MCF 10A (cell line): ENCODE measurements at regions not wholly inside any gene's neighbourhood (a gene's known extent, or its start where the extent isn't known, plus 50 kb on each side); places are given as distances from the start of the nearest gene placed in this dataset.

Source experiments
- BruUV-seq: library from RNA; stranded (reverse); fragments of 400-500 nt; replicated peaks from 2 replicates; lab custom pipeline; 2021; lab: Mats Ljungman, UMichigan
- CTCF ChIA-PET: fragments of 300-600 bp; sonication (Branson Sonifier 250); formaldehyde crosslinking; extraction: SDS; loops from one replicate; lab custom pipeline; 2021; ENCODE audit warnings: antibody characterized with exemption, inconsistent platforms; lab: Yijun Ruan, JAX
- POLR2A ChIA-PET: fragments of 300-600, 350-650 bp; sonication (Branson Sonifier 250); formaldehyde crosslinking; extraction: SDS; loops from one replicate; lab custom pipeline; 2020; ENCODE audit warnings: antibody characterized with exemption, inconsistent platforms; lab: Yijun Ruan, JAX
- DNase-seq: peaks from one replicate; pipeline ENCODE4 v3.0.0-alpha.2; 2018; ENCODE audit not compliant: unreplicated experiment
- H3K27ac Mint-ChIP-seq: one replicate; pipeline ENCODE4 v1.8.0; 2022; ENCODE audit warnings: mild to moderate bottlenecking, low read depth, mixed read lengths; ENCODE audit not compliant: unreplicated experiment
- H3K27me3 Mint-ChIP-seq: one replicate; pipeline ENCODE4 v1.8.0; 2022; ENCODE audit warnings: mixed read lengths; ENCODE audit not compliant: insufficient read depth, unreplicated experiment
- H3K36me3 Mint-ChIP-seq: one replicate; pipeline ENCODE4 v1.8.0; 2022; ENCODE audit warnings: mild to moderate bottlenecking, moderate library complexity, mixed read lengths; ENCODE audit not compliant: insufficient read depth, unreplicated experiment
- H3K4me1 Mint-ChIP-seq: one replicate; pipeline ENCODE4 v1.8.0; 2022; ENCODE audit warnings: mixed read lengths; ENCODE audit not compliant: insufficient read depth, unreplicated experiment
- H3K4me3 Mint-ChIP-seq: one replicate; pipeline ENCODE4 v1.8.0; 2022; ENCODE audit warnings: mild to moderate bottlenecking, moderate library complexity, mixed read lengths; ENCODE audit not compliant: unreplicated experiment
- H3K9me3 Mint-ChIP-seq: one replicate; pipeline ENCODE4 v1.8.0; 2022; ENCODE audit warnings: mixed read lengths; ENCODE audit not compliant: unreplicated experiment
- CTCF ChIP-seq: fragments of 200-600 bp; IDR thresholded peaks from one replicate; pipeline ENCODE4 v1.8.0; 2022; ENCODE audit warnings: antibody characterized with exemption, mild to moderate bottlenecking; ENCODE audit not compliant: unreplicated experiment
- intact Hi-C: fragments of 100-400 bp; cut with micrococcal nuclease; formaldehyde crosslinking; loops from 2 replicates; pipeline ENCODE4 v1.14.1; 2022

DNA sequence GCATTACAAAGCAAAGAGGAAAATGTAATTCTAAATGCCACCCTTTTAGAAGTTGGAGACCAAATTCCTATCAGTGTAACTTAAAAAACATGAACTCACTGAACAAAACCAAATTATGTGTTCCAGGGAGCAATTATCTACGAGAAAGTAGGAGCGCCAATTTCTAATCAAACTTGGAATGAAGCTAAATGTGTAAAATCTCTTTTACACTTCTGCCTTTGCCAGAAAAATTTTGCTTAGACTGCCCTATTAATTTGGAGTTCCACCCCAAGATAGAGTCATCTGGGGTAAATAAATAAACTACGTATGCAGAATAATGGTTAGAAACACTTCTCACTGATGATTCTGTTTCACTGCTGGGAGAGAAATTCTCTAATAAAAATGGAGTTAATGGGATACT is 825.6 kb downstream of the MTRR start:
- Mint-ChIP-seq H3K9me3 (no peaks in the 10 kb centered on the region), H3K27me3 (no peaks in the 10 kb centered on the region), H3K36me3 (no peaks in the 10 kb centered on the region), H3K4me3 (no peak overlapping the region), H3K27ac (no peak overlapping the region), H3K4me1 (no peaks in the 10 kb centered on the region)
- no TSS peak for BruUV-seq
- intact Hi-C loops = no loop called here
- no peak for TF ChIP-seq CTCF
- CTCF ChIA-PET = interaction anchor here (0.9 kb wide), 1 partner anchor 15 kb away, joined by 4 read pairs; no protein-coding TSS in a partner anchor
- DNase-seq = no peak
- POLR2A ChIA-PET = interaction anchor here (0.8 kb wide), 1 partner anchor 9 kb away, joined by 3 read pairs; no protein-coding TSS in a partner anchor

DNA sequence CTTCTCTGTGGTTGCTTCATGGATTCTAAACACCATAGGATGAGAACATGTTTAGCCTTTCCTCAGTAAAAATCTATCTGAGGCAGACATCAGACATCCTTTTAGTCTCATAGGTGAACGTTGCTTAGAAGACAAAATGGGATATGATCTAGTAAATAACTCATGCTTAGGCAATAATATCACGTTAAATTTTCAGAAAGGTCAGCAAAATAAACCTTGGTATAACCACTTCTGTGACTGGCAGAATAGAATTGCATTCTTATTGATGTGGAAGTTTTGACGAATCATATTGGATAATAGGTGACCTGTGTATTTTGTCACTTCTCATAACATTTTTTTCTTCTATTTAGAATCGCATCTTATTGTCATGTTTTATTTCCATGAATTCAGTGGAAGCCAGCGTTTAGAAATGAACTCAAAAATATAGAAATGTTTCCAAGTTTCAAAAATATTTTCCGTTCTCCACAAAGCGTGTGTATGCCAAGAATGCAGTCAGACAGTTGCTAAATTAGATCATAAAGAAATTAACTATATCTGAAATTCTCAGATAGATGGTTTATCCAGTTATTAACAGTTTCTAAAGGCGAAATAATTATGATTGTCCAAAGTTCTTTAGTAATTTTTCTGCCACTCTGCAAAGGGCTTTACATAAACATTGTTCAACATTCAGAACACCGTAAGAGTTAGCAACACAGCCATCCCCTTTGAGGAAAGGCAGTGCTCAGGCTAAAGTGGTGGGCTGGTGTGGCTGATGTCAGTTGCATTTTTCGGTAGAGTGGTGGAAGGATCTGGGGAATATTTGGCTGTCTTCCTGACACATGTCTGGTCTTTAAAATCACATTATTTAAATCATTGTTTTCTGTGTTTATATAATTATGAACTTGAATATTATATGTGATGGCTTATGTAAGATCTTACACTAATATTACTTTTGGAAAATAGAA is 827.2 kb downstream of the MTRR start:
- H3K4me1 Mint-ChIP-seq = peaks cover 2% of the 10 kb centered on the region
- no peaks in the 10 kb centered on the region for H3K27me3 Mint-ChIP-seq
- TF ChIP-seq CTCF = no peak
- no peaks in the 10 kb centered on the region for H3K36me3 Mint-ChIP-seq
- CTCF ChIA-PET = no interaction called here
- POLR2A ChIA-PET = no interaction called here
- no peak overlapping the region for H3K4me3 Mint-ChIP-seq
- H3K27ac Mint-ChIP-seq = no peak overlapping the region
- no peak for DNase-seq
- no peaks in the 10 kb centered on the region for H3K9me3 Mint-ChIP-seq
- BruUV-seq = no TSS peak
- intact Hi-C loops = no loop called here

GRCh38 chr5:8700222-8700621 is 831.3 kb downstream of the MTRR start:
- TF ChIP-seq CTCF = no peak

DNA sequence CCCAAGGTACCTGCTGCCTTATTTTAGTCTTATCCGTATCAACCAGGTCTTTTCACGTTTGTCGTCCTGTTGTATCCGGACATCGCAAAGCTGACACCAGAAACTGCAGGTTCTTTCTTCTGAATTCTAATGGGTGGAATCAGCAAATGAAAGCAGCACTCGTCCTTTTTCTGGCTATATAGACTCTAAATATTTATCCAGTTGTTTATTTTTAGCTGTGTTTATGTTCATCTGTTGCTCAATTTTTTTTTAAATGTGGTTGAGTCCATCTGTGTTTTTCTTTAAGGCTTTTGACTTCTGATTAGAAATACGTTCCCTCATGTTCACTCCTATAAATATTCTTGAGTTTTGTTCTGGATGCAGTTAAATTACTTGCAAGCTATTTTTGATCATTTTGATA is 831.7 kb downstream of the MTRR start:
- Mint-ChIP-seq H3K36me3 (no peaks in the 10 kb centered on the region), H3K27me3 (no peaks in the 10 kb centered on the region), H3K9me3 (no peaks in the 10 kb centered on the region), H3K4me3 (no peak overlapping the region), H3K27ac (no peak overlapping the region), H3K4me1 (peaks cover 6% of the 10 kb centered on the region)
- no peak for TF ChIP-seq CTCF
- no TSS peak for BruUV-seq
- POLR2A ChIA-PET = interaction anchor here (0.6 kb wide), 1 partner anchor 1123 kb away, joined by 3 read pairs; no protein-coding TSS in a partner anchor
- CTCF ChIA-PET = interaction anchor here (0.6 kb wide), 1 partner anchor 292 kb away, joined by 3 read pairs; no protein-coding TSS in a partner anchor
- no peak for DNase-seq
- intact Hi-C loops = no loop called here

More at GRCh38 chr5:8700222-8700621, 831.3 kb downstream of the MTRR start:
- no peak overlapping the region for H3K4me3 Mint-ChIP-seq
- intact Hi-C loops = no loop called here
- no peak for DNase-seq
- POLR2A ChIA-PET = interaction anchor here (0.6 kb wide), 1 partner anchor 1123 kb away, joined by 3 read pairs; no protein-coding TSS in a partner anchor
- no peaks in the 10 kb centered on the region for H3K9me3 Mint-ChIP-seq
- BruUV-seq = no TSS peak
- H3K36me3 Mint-ChIP-seq = no peaks in the 10 kb centered on the region
- CTCF ChIA-PET = interaction anchor here (0.6 kb wide), 1 partner anchor 292 kb away, joined by 3 read pairs; no protein-coding TSS in a partner anchor
- H3K4me1 Mint-ChIP-seq = peaks cover 6% of the 10 kb centered on the region
- H3K27ac Mint-ChIP-seq = no peak overlapping the region
- H3K27me3 Mint-ChIP-seq = no peaks in the 10 kb centered on the region
